H9 (cell line): ENCODE measurements at regions not wholly inside any gene's neighbourhood (a gene's known extent, or its start where the extent isn't known, plus 50 kb on each side); places are given as distances from the start of the nearest gene placed in this dataset.

Experiments
- DNase-seq: peaks from one replicate; pipeline ENCODE4 v3.0.0-alpha.2; 2017
- H2AFZ ChIP-seq: one replicate; pipeline ENCODE4 v1.6.1; 2013; ENCODE audit warnings: mild to moderate bottlenecking, low read length, control low read depth, moderate library complexity
- H2AK5ac ChIP-seq: 2 replicates; pipeline ENCODE4 v1.6.1; 2013; ENCODE audit warnings: low read length, control low read depth, mixed read lengths; ENCODE audit not compliant: insufficient read length
- H2BK120ac ChIP-seq: one replicate; pipeline ENCODE4 v1.6.1; 2013; ENCODE audit warnings: low read depth, mild to moderate bottlenecking, low read length, control low read depth, inconsistent platforms; ENCODE audit not compliant: poor library complexity, severe bottlenecking
- H2BK12ac ChIP-seq: 2 replicates; pipeline ENCODE4 v1.6.1; 2013; ENCODE audit warnings: low read length, control low read depth, mixed read lengths, low read depth; ENCODE audit not compliant: insufficient read length
- H2BK15ac ChIP-seq: 2 replicates; pipeline ENCODE4 v1.6.1; 2013; ENCODE audit warnings: low read depth, low read length, control low read depth
- H2BK20ac ChIP-seq: one replicate; pipeline ENCODE4 v1.6.1; 2013; ENCODE audit warnings: low read depth, mild to moderate bottlenecking, low read length, control low read depth, inconsistent platforms; ENCODE audit not compliant: poor library complexity, severe bottlenecking
- H2BK5ac ChIP-seq: 2 replicates; pipeline ENCODE4 v1.6.1; 2013; ENCODE audit warnings: low read length, control low read depth, mixed read lengths; ENCODE audit not compliant: insufficient read length
- H3K14ac ChIP-seq: 2 replicates; pipeline ENCODE4 v1.6.1; 2013; ENCODE audit warnings: low read length, control low read depth; ENCODE audit not compliant: insufficient read depth
- H3K18ac ChIP-seq: 2 replicates; pipeline ENCODE4 v1.6.1; 2013; ENCODE audit warnings: low read depth, mild to moderate bottlenecking, mixed read lengths, low read length, control low read depth; ENCODE audit not compliant: insufficient read length
- H3K23ac ChIP-seq: 2 replicates; pipeline ENCODE4 v1.6.1; 2013; ENCODE audit warnings: low read length, control low read depth, mixed read lengths, low read depth; ENCODE audit not compliant: insufficient read length
- H3K23me2 ChIP-seq: 2 replicates; pipeline ENCODE4 v1.6.1; 2013; ENCODE audit warnings: low read depth, mild to moderate bottlenecking, mixed read lengths, low read length, control low read depth; ENCODE audit not compliant: insufficient read length, poor library complexity, severe bottlenecking
- H3K27ac ChIP-seq: 2 replicates; pipeline ENCODE4 v1.5.1; 2013; ENCODE audit warnings: low read length, control low read depth, mixed read lengths, low read depth; ENCODE audit not compliant: insufficient read length
- H3K27me3 ChIP-seq: 2 replicates; pipeline ENCODE4 v1.6.1; 2013; ENCODE audit warnings: low read length, control low read depth, inconsistent platforms; ENCODE audit not compliant: insufficient read depth
- H3K4ac ChIP-seq: 2 replicates; pipeline ENCODE4 v1.6.1; 2013; ENCODE audit warnings: low read depth, mild to moderate bottlenecking, control low read depth, inconsistent platforms, low read length, moderate library complexity
- H3K4me1 ChIP-seq: 2 replicates; pipeline ENCODE4 v1.6.1; 2013; ENCODE audit warnings: low read length, control low read depth, inconsistent platforms; ENCODE audit not compliant: insufficient read depth
- H3K4me2 ChIP-seq: 2 replicates; pipeline ENCODE4 v1.6.1; 2013; ENCODE audit warnings: low read length, control low read depth, mixed read lengths; ENCODE audit not compliant: insufficient read length, insufficient read depth
- H3K56ac ChIP-seq: 2 replicates; pipeline ENCODE4 v1.6.1; 2013; ENCODE audit warnings: low read depth, mild to moderate bottlenecking, mixed read lengths, low read length, control low read depth; ENCODE audit not compliant: insufficient read length
- H3K79me1 ChIP-seq: 2 replicates; pipeline ENCODE4 v1.6.1; 2013; ENCODE audit warnings: low read depth, mild to moderate bottlenecking, moderate library complexity, low read length, control low read depth, inconsistent platforms; ENCODE audit not compliant: insufficient read depth, poor library complexity, severe bottlenecking
- H3K79me2 ChIP-seq: 2 replicates; pipeline ENCODE4 v1.6.1; 2013; ENCODE audit warnings: low read length, control low read depth, inconsistent platforms; ENCODE audit not compliant: insufficient read depth
- H3K9ac ChIP-seq: 2 replicates; pipeline ENCODE4 v1.6.1; 2013; ENCODE audit warnings: low read length, control low read depth, mixed read lengths; ENCODE audit not compliant: insufficient read length; ENCODE audit errors: extremely low read depth
- H3K9me3 ChIP-seq: one replicate; pipeline ENCODE4 v1.6.1; 2013; ENCODE audit warnings: low read depth, low read length, inconsistent platforms; ENCODE audit not compliant: control insufficient read depth
- H3T11ph ChIP-seq: one replicate; pipeline ENCODE4 v1.6.1; 2013; ENCODE audit warnings: mild to moderate bottlenecking, low read length, control low read depth, inconsistent platforms
- H4K20me1 ChIP-seq: one replicate; pipeline ENCODE4 v1.6.1; 2013; ENCODE audit not compliant: control insufficient read depth, insufficient read length, insufficient read depth
- H4K5ac ChIP-seq: 2 replicates; pipeline ENCODE4 v1.6.1; 2013; ENCODE audit warnings: low read depth, mild to moderate bottlenecking, mixed read lengths, low read length, control low read depth; ENCODE audit not compliant: insufficient read length
- H4K8ac ChIP-seq: replicated peaks from 2 replicates; pipeline ENCODE4 v1.6.1; 2013; ENCODE audit warnings: low read length, control low read depth, mixed read lengths, low read depth; ENCODE audit not compliant: insufficient read length
- H4K91ac ChIP-seq: 2 replicates; pipeline ENCODE4 v1.6.1; 2013; ENCODE audit warnings: low read depth, mild to moderate bottlenecking, moderate library complexity, mixed read lengths, low read length, control low read depth; ENCODE audit not compliant: insufficient read length
- H3K27ac Mint-ChIP-seq, 3 experiments: 2 replicates in 2 of 3; 3 replicates in 1 of 3; pipeline ENCODE4 v1.8.0; 2020 to 2021; ENCODE audit warnings: mixed read lengths in 3 of 3, mild to moderate bottlenecking in 1 of 3, moderate library complexity in 1 of 3
- H3K27me3 Mint-ChIP-seq: 2 replicates; pipeline ENCODE4 v1.8.0; 2021; ENCODE audit warnings: low read depth, mild to moderate bottlenecking, moderate library complexity, mixed read lengths
- H3K36me3 Mint-ChIP-seq, 3 experiments: 2 replicates in 2 of 3; 3 replicates in 1 of 3; pipeline ENCODE4 v1.8.0; 2020 to 2021; ENCODE audit warnings: low read depth in 3 of 3, mixed read lengths in 3 of 3; ENCODE audit not compliant: insufficient read depth in 1 of 3
- H3K4me1 Mint-ChIP-seq, 2 experiments: 2 replicates each; pipeline ENCODE4 v1.8.0; 2020; ENCODE audit warnings: mixed read lengths in 2 of 2
- H3K4me3 Mint-ChIP-seq, 2 experiments: 2 replicates in 1 of 2; 3 replicates in 1 of 2; pipeline ENCODE4 v1.8.0; 2020 to 2021; ENCODE audit warnings: mild to moderate bottlenecking in 2 of 2, mixed read lengths in 2 of 2, moderate library complexity in 1 of 2
- H3K9me3 Mint-ChIP-seq, 2 experiments: 2 replicates in 1 of 2; 3 replicates in 1 of 2; pipeline ENCODE4 v1.8.0; 2020; ENCODE audit warnings: mild to moderate bottlenecking in 2 of 2, mixed read lengths in 2 of 2, moderate library complexity in 1 of 2
- CTCF ChIP-seq: fragments of 200-600 bp; sonication (generic); conservative IDR thresholded peaks from 3 replicates; pipeline ENCODE4 v1.8.0; 2021; ENCODE audit warnings: antibody characterized with exemption, mild to moderate bottlenecking

- no peaks in the 10 kb centered on the region for H3K27me3 Mint-ChIP-seq
- no peak overlapping the region for H2BK5ac ChIP-seq
- H3K27ac Mint-ChIP-seq = no peak overlapping the region
- H4K8ac ChIP-seq = no peak overlapping the region
- H3K4me1 ChIP-seq = no peaks in the 10 kb centered on the region
- no peak overlapping the region for H3K27ac ChIP-seq
- no peak overlapping the region for H3K4me3 Mint-ChIP-seq
- H3K4me2 ChIP-seq = no peak overlapping the region
- no peak overlapping the region for H3T11ph ChIP-seq
- no peak overlapping the region for H3K4ac ChIP-seq
- H3K9ac ChIP-seq = no peak overlapping the region
- H3K18ac ChIP-seq = no peak overlapping the region
- DNase-seq = no peak
- no peaks in the 10 kb centered on the region for H3K79me2 ChIP-seq
- H3K27me3 ChIP-seq = no peaks in the 10 kb centered on the region
- no peaks in the 10 kb centered on the region for H3K23me2 ChIP-seq
- no peak overlapping the region for H4K91ac ChIP-seq
- no peak overlapping the region for H2AFZ ChIP-seq
- H2AK5ac ChIP-seq = no peak overlapping the region
- peaks cover 0 to 3% of the 10 kb centered on the region in 2 experiments; a peak in 3 of 5 replicates for H3K9me3 Mint-ChIP-seq
- H3K79me1 ChIP-seq = no peaks in the 10 kb centered on the region
- H3K4me1 Mint-ChIP-seq = no peaks in the 10 kb centered on the region
- H3K9me3 ChIP-seq = no peaks in the 10 kb centered on the region
- no peak overlapping the region for H3K14ac ChIP-seq
- H3K56ac ChIP-seq = no peak overlapping the region
- H3K36me3 Mint-ChIP-seq = peaks cover 0 to 2% (median 0%) of the 10 kb centered on the region in 3 experiments; a peak in 3 of 7 replicates
- H2BK20ac ChIP-seq = no peak overlapping the region
- H2BK12ac ChIP-seq = no peak overlapping the region
- no peak for TF ChIP-seq CTCF
- H2BK15ac ChIP-seq = no peak overlapping the region
- H4K20me1 ChIP-seq = no peaks in the 10 kb centered on the region
- H2BK120ac ChIP-seq = no peak overlapping the region
- H3K23ac ChIP-seq = no peak overlapping the region
- no peak overlapping the region for H4K5ac ChIP-seq
Observed at GRCh38 chr6:140966676-140967075, 1166.0 kb upstream of the GJE1 start.
